CD14-positive monocyte (primary cell): ENCODE measurements at regions not wholly inside any gene's neighbourhood (a gene's known extent, or its start where the extent isn't known, plus 50 kb on each side); places are given as distances from the start of the nearest gene placed in this dataset.

ENCODE experiments used
- DNase-seq, 3 donors: peaks; one replicate each; pipeline ENCODE4 v3.0.0-alpha.2; 2011 to 2022
- H2AFZ ChIP-seq: 2 replicates; pipeline ENCODE4 v1.6.0; 2012; ENCODE audit warnings: mild to moderate bottlenecking, low read depth, low read length, inconsistent platforms; ENCODE audit not compliant: insufficient read depth, poor library complexity, severe bottlenecking
- H3K27ac ChIP-seq, 2 donors: 1 replicate in 1 of 2; 2 replicates in 1 of 2; pipeline ENCODE4 v1.5.1; 2012 to 2013; ENCODE audit warnings: low read length in 2 of 2, control low read depth in 1 of 2, inconsistent platforms in 1 of 2, low read depth in 1 of 2, mild to moderate bottlenecking in 1 of 2
- H3K27me3 ChIP-seq, 2 donors: one replicate each; pipeline versions ENCODE4 v1.6.0 to v1.6.1; 2011 to 2013; ENCODE audit warnings: low read length in 2 of 2; ENCODE audit not compliant: control insufficient read depth in 2 of 2, insufficient read depth in 2 of 2
- H3K36me3 ChIP-seq, 2 donors: replicated peaks in 1 of 2; 1 replicate in 1 of 2; 2 replicates in 1 of 2; pipeline versions ENCODE4 v1.5.1 to v1.6.1; 2012 to 2013; ENCODE audit warnings: low read length in 2 of 2, control low read depth in 1 of 2, inconsistent platforms in 1 of 2, mild to moderate bottlenecking in 1 of 2; ENCODE audit not compliant: insufficient read depth in 2 of 2, control insufficient read depth in 1 of 2
- H3K4me1 ChIP-seq, 2 donors: 1 replicate in 1 of 2; 2 replicates in 1 of 2; pipeline versions ENCODE4 v1.5.1 to v1.6.1; 2012 to 2013; ENCODE audit warnings: low read length in 2 of 2, control low read depth in 1 of 2, inconsistent platforms in 1 of 2, mild to moderate bottlenecking in 1 of 2, moderate library complexity in 1 of 2; ENCODE audit not compliant: insufficient read depth in 2 of 2, control insufficient read depth in 1 of 2
- H3K4me2 ChIP-seq: replicated peaks from 2 replicates; pipeline ENCODE3; 2012; ENCODE audit warnings: low read length, moderate library complexity, mild to moderate bottlenecking; ENCODE audit not compliant: poor library complexity, severe bottlenecking; ENCODE audit errors: extremely low read depth
- H3K4me3 ChIP-seq, 3 experiments: fragments of 200-600 bp in 1 of 3; sonication (generic) in 1 of 3; replicated peaks in 1 of 3; 1 replicate in 2 of 3; 2 replicates in 1 of 3; pipeline ENCODE4 v1.5.1; 2011 to 2013; ENCODE audit warnings: low read length in 3 of 3, mild to moderate bottlenecking in 3 of 3, control low read depth in 2 of 3, low read depth in 2 of 3, inconsistent platforms in 1 of 3, moderate library complexity in 1 of 3
- H3K79me2 ChIP-seq: 2 replicates; pipeline ENCODE4 v1.6.0; 2012; ENCODE audit warnings: mild to moderate bottlenecking, control low read depth, inconsistent platforms, low read length, moderate library complexity; ENCODE audit not compliant: insufficient read depth
- H3K9ac ChIP-seq: 2 replicates; pipeline ENCODE4 v1.6.0; 2017; ENCODE audit warnings: low read length, mild to moderate bottlenecking; ENCODE audit not compliant: insufficient read depth, poor library complexity, severe bottlenecking
- H3K9me3 ChIP-seq, 2 donors: replicated peaks in 1 of 2; 1 replicate in 1 of 2; 2 replicates in 1 of 2; pipeline versions ENCODE4 v1.5.1 to v1.6.1; 2012 to 2013; ENCODE audit warnings: low read length in 2 of 2, control low read depth in 1 of 2; ENCODE audit not compliant: control insufficient read depth in 1 of 2, insufficient read depth in 1 of 2
- H4K20me1 ChIP-seq: 2 replicates; pipeline ENCODE4 v1.6.0; 2012; ENCODE audit warnings: mild to moderate bottlenecking, low read length, control low read depth, moderate library complexity; ENCODE audit not compliant: insufficient read depth
- H3K27ac Mint-ChIP-seq, 7 donors: one replicate each; pipeline ENCODE4 v1.8.0; 2020; ENCODE audit warnings: mild to moderate bottlenecking in 7 of 7, mixed read lengths in 7 of 7, moderate library complexity in 6 of 7, inconsistent platforms in 2 of 7
- H3K27me3 Mint-ChIP-seq, 3 donors: one replicate each; pipeline ENCODE4 v1.8.0; 2021 to 2022; ENCODE audit warnings: low read depth in 3 of 3, mild to moderate bottlenecking in 3 of 3, mixed read lengths in 3 of 3, moderate library complexity in 3 of 3, inconsistent platforms in 1 of 3
- H3K36me3 Mint-ChIP-seq, 2 donors: one replicate each; pipeline ENCODE4 v1.8.0; 2020; ENCODE audit warnings: mixed read lengths in 2 of 2, inconsistent platforms in 1 of 2, mild to moderate bottlenecking in 1 of 2
- H3K4me1 Mint-ChIP-seq: one replicate; pipeline ENCODE4 v1.8.0; 2020; ENCODE audit warnings: mild to moderate bottlenecking, mixed read lengths
- H3K4me3 Mint-ChIP-seq, 2 donors: one replicate each; pipeline ENCODE4 v1.8.0; 2020; ENCODE audit warnings: mild to moderate bottlenecking in 2 of 2, mixed read lengths in 2 of 2, moderate library complexity in 1 of 2
- H3K9me3 Mint-ChIP-seq, 7 donors: one replicate each; pipeline ENCODE4 v1.8.0; 2020 to 2022; ENCODE audit warnings: mixed read lengths in 7 of 7, mild to moderate bottlenecking in 6 of 7, moderate library complexity in 6 of 7, inconsistent platforms in 2 of 7
- CTCF ChIP-seq: fragments of 200-600 bp; IDR thresholded peaks from one replicate; pipeline ENCODE4 v1.8.0; 2022; ENCODE audit warnings: antibody characterized with exemption, mild to moderate bottlenecking
- WGBS: methylation state at CpG from one replicate; pipeline ENCODE4 v1.1.5; 2013; ENCODE audit warnings: missing lambda C conversion rate; ENCODE audit not compliant: insufficient coverage; 5-methylcytosine and 5-hydroxymethylcytosine counted together
- intact Hi-C, 2 donors: fragments of 100-400 bp; cut with micrococcal nuclease; formaldehyde crosslinking; loops; one replicate each; pipeline versions ENCODE4 v1.15.0 to v1.15.1; 2023

DNA sequence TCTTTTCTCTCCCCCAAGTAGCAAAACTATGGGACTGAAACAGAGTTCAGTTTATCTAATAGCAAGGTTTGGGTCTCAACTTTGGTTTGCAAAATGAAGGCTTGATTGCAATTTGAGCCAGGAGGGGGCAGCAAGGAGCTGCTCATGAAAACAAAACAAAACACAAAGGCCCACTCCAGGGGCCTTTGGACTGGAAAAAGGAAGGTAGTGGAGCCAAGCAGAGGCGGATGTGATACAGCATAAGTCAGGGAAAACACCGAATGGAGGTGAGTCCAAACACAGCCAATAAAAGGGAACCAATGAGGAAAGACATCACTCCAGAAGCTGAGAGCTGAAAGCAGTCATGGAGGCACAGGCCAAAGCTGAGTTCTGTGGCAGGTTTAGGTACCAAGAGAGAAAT lies 799.7 kb upstream of the ACVR2A start:
- no peak overlapping the region for H3K27ac Mint-ChIP-seq
- 17% methylated on average over 2 of the region's 2 CpGs for WGBS
- intact Hi-C loops = loop anchor here in 1 of 2 donors (10.0 kb wide), 1 partner anchor 860 kb away; no protein-coding TSS in a partner anchor

GRCh38 chr2:147041121-147041494 lies 803.7 kb upstream of the ACVR2A start:
- no peak overlapping the region for H3K27ac Mint-ChIP-seq
- H3K79me2 ChIP-seq = no peaks in the 10 kb centered on the region
- no peaks in the 10 kb centered on the region for H3K4me1 ChIP-seq
- H3K36me3 Mint-ChIP-seq = no peaks in the 10 kb centered on the region
- H2AFZ ChIP-seq = no peak overlapping the region
- no peak overlapping the region for H3K4me2 ChIP-seq
- H3K9me3 Mint-ChIP-seq = peaks cover 0 to 4% (median 0%) of the 10 kb centered on the region in 7 donors
- no peak overlapping the region for H3K4me3 ChIP-seq
- H3K36me3 ChIP-seq = no peaks in the 10 kb centered on the region
- DNase-seq = no peak
- no CpG with 5 or more reads among the region's 1 CpG for WGBS
- no peaks in the 10 kb centered on the region for H3K27me3 ChIP-seq
- intact Hi-C loops = loop anchor here in 1 of 2 donors (10.0 kb wide), 1 partner anchor 864 kb away; no protein-coding TSS in a partner anchor
- peaks cover 2% of the 10 kb centered on the region for H3K4me1 Mint-ChIP-seq
- no peak overlapping the region for H3K4me3 Mint-ChIP-seq
- no peak for TF ChIP-seq CTCF
- H3K9ac ChIP-seq = no peak overlapping the region
- no peaks in the 10 kb centered on the region for H3K9me3 ChIP-seq
- H4K20me1 ChIP-seq = no peaks in the 10 kb centered on the region
- no peak overlapping the region for H3K27ac ChIP-seq
- peaks cover 0 to 3% (median 2%) of the 10 kb centered on the region in 3 donors for H3K27me3 Mint-ChIP-seq

More for the DNA sequence above, 799.7 kb upstream of the ACVR2A start:
- peak in 1 of 3 donors; percentile 16 for DNase-seq
- H4K20me1 ChIP-seq = no peaks in the 10 kb centered on the region
- H3K4me3 ChIP-seq = no peak overlapping the region
- Mint-ChIP-seq H3K9me3 (no peaks in the 10 kb centered on the region), H3K27me3 (peaks cover 0 to 3% (median 1%) of the 10 kb centered on the region in 3 donors), H3K4me3 (no peak overlapping the region), H3K36me3 (no peaks in the 10 kb centered on the region), H3K4me1 (peaks cover 2% of the 10 kb centered on the region)
- H3K79me2 ChIP-seq = no peaks in the 10 kb centered on the region
- no peaks in the 10 kb centered on the region for H3K9me3 ChIP-seq
- no peak overlapping the region for H3K27ac ChIP-seq
- no peak overlapping the region for H2AFZ ChIP-seq
- no peaks in the 10 kb centered on the region for H3K36me3 ChIP-seq
- no peak overlapping the region for H3K9ac ChIP-seq
- TF ChIP-seq CTCF = peak; percentile 68
- no peaks in the 10 kb centered on the region for H3K27me3 ChIP-seq
- H3K4me2 ChIP-seq = no peak overlapping the region
- no peaks in the 10 kb centered on the region for H3K4me1 ChIP-seq
